ENCODE measurements at regions not wholly inside any gene's neighbourhood (a gene's known extent, or its start where the extent isn't known, plus 50 kb on each side); places are given as distances from the start of the nearest gene placed in this dataset.
"Not testable (repeated sequence)": the region's sequence is repeated elsewhere in the genome, so short reads cannot be mapped to it uniquely, and the experiment has no call there.

GRCh38 chr1:118828038-118828437 lies 160.1 kb downstream of the TBX15 start:
- DNase-seq (ENCODE audit: low spot score) = no peak

DNA sequence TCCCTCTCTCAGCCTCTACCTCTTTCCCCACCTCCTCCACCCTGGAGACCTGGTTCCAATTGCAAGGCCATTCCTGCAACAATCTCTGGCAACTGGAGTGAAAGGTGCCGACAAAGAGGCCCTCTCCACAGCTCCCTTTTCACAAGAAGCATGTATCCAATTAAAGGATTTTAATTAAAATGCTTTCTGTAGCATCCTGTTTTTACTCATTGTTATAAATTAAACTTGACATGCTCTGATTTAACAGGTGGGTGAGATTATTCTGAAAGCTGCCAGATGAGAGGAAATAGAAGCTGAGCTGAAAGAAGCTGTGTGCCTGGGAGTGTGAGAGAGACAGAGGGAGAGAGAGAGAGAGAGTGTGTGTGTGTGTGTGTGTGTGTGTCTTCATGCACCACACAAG lies 160.5 kb downstream of the TBX15 start:
- no peak for DNase-seq (ENCODE audit: low spot score)

DNA sequence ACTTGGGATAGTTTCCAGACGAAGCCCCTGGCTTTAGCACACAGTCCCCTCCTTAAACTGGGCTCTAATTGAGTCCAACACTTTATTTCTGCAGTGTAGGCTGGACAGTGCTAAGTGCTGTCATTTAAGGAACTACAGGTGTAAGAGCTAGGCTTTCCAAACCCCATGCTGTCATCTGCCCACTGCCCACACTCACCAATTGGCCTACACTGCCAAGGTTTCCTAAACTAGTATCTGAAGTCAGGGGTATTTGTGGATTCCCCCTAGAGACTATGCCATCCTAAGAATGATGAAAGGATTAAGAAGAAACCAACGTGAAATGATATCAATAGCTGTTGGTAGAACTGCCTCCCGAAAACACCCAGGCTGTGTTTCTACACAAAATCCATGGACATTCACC lies 160.9 kb downstream of the TBX15 start:
- no peak for DNase-seq (ENCODE audit: low spot score)

DNA sequence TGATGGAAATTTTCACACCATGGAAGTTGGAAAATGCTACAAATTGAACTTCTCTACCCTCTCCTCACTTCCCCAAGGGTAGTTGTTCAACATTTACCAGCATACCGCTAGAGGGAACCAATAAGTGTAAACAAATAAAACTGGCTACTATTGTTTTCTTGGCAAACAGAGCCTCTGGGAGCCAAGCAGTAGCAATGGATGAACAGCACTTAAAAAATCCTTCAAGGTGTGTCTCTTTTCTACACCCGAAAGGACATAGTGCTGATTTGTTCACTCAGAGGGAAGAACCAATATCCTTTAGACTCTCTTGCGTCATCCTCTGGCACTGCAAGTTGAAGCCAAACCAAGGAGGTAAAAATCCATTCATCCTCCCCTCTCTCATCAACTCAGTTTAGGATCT lies 161.5 kb downstream of the TBX15 start:
- no peak for DNase-seq (ENCODE audit: low spot score)

DNA sequence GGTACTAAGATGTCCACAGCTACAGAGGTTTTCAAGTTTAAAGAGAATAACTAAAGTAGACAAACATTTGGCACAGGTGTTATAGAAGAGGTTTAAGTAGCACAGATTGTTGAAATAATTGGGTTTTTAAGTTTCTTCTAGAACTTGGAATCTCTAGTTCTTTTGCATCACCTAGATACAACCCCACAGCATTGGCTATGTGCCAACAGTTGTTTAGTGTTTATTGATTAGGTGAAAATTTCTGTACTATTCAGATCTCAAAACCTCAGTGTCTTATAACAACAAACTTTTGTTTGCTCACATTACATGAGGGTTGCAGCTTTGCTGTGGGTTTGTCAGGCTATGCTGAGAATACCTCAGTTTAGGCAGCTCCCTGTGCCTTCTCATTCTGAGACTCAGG lies 162.5 kb downstream of the TBX15 start:
- DNase-seq (ENCODE audit: low spot score) = no peak

DNA sequence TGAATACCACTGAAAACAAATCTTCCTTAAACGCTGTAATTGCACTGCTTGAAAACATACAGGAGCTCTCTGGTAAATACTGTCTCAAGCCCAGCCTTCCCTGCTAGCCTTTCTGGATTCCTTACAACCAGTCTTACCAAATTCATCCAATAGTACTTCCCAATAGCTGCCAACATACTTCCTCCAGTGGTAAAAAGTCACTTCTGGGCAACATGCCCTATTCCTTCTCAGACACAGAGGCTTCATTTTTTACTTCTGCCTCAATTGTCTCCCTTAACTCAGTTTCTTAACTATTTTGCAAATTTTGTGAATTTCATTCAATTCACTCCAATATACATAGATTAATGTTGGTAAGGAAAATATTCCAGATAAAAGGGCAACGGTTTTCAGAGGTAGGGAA lies 166.3 kb downstream of the TBX15 start:
- DNase-seq (ENCODE audit: low spot score) = no peak

- no peak for DNase-seq (ENCODE audit: low spot score)
Observed at GRCh38 chr1:118820864-118821263, 167.3 kb downstream of the TBX15 start.

GRCh38 chr1:118815909-118816308 lies 172.2 kb downstream of the TBX15 start:
- no peak for DNase-seq (ENCODE audit: low spot score)

DNA sequence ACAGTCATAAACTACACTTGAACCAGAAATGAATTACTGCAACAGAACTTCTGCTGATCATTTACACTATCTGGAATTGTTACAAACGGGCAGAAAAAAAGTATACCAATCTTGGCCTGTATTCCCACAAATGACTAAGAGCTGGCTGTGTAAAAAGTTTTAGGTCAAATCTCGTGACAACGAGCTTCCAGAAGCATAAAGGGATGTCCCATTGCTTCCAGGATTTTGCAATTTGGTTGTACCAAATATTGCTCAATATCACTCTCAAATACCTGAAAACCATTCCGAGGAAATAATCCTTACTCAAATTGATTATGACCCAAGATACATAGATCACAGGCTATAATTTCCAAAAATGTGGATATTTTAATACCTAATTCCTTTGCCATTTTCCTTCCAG lies 175.6 kb downstream of the TBX15 start:
- DNase-seq (ENCODE audit: low spot score) = no peak

- no peak for DNase-seq (ENCODE audit: low spot score)
Observed at GRCh38 chr1:118811156-118811555, 177.0 kb downstream of the TBX15 start.

GRCh38 chr1:118809586-118809985 lies 178.6 kb downstream of the TBX15 start:
- no peak for DNase-seq (ENCODE audit: low spot score)

DNA sequence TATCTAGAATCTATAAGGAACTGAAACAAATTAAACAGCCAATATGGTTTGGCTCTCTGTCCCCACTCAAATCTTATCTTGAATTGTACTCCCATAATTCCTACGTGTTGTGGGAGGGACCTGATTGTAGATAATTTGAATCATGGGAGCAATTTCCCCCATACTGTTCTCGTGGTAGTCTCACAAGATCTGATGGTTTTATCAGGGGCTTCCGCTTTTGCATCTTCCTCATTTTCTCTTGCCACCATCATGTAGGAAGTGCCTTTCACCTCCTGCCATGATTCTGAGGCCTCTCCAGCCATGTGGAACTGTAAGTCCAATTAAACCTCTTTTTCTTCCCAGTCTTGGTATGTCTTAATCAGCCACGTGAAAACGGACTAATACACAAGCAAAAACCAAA lies 185.0 kb downstream of the TBX15 start:
- not testable (repeated sequence) for DNase-seq (ENCODE audit: low spot score)

DNA sequence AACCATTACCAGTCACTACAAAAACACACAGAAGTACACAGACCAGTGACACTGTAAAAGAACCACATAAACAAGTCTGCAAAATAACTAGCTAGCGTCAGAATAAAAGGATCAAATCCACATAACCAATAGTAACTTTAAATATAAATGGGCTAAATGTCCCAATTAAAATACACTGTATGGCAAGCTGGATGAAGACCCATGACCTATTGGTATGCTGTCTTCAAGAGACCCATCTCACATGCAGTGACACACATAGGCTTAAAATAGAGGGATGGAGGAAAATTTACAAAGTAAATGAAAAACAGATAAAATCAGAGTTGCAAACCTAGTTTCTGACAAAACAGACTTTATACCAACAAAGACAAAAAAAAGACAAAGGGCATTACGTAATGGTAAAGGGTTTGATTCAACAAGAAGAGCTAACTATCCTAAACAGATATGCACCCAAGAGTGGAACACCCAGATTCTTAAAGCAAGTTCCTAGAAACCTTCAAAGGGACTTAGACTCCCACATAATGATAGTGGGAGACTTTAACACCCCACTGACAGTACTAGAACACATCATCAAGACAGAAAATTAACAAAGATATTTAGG lies 196.9 kb downstream of the TBX15 start:
- no peak for DNase-seq (ENCODE audit: low spot score)

DNA sequence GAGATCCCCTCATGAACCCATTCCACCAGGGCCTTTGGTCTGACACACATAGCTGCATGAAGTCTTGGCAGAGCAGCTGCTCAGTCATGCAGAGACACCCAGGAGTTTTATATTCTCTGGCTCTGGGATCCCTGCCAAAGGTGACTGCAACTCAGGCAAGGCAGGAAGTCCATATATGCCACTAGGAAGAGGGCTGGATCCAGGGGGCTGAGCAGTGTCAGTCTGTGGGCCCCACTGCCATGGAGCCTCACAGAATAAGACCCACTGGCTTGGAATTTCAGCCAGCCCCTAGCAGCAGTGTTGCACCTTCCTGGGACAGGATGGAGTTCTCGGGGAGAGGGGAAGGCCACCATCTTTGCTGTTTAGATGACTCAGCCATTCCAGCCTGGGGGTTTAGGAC lies 199.7 kb downstream of the TBX15 start:
- no peak for DNase-seq (ENCODE audit: low spot score)

- DNase-seq (ENCODE audit: low spot score) = no peak
Observed at GRCh38 chr1:118786454-118787155, 201.5 kb downstream of the TBX15 start.

- DNase-seq (ENCODE audit: low spot score) = no peak
Observed at GRCh38 chr1:118785246-118785645, 202.9 kb downstream of the TBX15 start.

DNA sequence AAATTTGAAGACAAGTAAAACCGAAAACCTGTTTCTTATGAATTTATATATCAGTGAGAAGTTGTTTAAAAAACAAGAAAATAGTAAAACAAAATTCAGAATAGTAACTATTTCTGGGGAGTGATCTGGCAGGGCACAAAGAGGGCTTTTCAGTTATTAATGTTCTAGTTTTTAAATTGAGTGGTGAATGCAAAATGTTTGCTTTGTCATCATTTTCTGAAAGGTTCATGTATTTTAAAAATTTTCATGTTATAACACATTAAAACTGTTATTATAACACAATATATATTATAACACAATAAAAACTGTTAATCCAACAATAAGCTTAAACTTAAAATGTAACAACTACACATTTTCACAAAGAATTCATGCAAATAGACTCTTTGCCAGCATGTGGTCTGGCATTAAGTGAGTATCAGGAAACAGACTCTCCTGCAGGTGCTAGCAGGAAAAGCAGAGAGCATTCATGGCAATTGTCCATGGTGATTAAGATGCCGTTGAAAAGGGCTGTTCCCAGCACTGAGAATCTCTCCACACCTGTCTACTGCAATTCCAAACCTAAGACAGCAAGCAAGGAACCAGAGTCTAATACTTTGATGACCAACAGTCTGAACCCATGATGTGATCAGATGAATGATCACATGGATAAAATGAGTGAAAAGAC lies 204.9 kb downstream of the TBX15 start:
- DNase-seq (ENCODE audit: low spot score) = no peak

- no peak for DNase-seq (ENCODE audit: low spot score)
Observed at GRCh38 chr1:118773656-118774055, 214.5 kb downstream of the TBX15 start.

GRCh38 chr1:118767971-118768370 lies 220.2 kb downstream of the TBX15 start:
- no peak for DNase-seq (ENCODE audit: low spot score)

GRCh38 chr1:118753976-118754375 lies 234.2 kb downstream of the TBX15 start:
- no peak for DNase-seq (ENCODE audit: low spot score)

- DNase-seq (ENCODE audit: low spot score) = no peak
Observed at GRCh38 chr1:118751166-118751565, 237.0 kb downstream of the TBX15 start.

DNA sequence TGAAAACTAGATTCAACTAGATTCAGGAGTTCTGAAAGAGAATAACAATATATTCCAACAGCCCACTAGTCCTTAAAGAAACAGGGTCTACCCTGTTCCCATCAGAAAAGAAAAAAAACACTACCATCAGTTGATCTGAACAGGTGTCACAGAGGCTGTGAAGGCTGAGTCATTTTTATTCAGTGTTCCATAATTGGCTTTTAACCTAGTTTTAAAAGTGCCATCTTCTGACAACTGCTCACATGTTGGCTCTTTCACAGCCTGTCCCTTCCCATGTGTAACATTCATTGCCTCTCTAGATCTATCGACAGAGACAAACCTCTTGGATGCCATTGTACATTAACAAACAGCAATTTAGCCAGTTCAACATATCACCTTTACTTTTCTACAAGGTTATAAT lies 243.7 kb downstream of the TBX15 start:
- DNase-seq (ENCODE audit: low spot score) = no peak

DNA sequence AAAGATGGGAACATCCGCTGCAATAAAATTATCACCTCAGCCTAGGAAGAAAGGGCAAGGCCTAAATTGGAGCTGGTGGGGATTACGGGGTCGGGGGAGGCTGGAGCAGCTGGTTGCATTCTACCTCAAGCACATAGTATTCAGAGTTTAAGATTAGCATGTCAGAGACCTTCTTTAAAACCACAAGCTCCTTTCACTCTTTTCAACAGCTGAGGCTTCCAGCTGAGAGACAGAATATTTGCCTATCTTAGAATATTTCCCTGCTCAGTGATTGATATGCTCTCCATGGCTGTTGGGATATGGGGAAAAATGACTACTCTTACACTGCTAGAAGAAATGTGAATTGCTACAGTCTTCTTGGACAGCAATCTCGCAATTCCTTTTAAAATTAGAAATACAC lies 248.6 kb downstream of the TBX15 start:
- DNase-seq (ENCODE audit: low spot score) = no peak

DNA sequence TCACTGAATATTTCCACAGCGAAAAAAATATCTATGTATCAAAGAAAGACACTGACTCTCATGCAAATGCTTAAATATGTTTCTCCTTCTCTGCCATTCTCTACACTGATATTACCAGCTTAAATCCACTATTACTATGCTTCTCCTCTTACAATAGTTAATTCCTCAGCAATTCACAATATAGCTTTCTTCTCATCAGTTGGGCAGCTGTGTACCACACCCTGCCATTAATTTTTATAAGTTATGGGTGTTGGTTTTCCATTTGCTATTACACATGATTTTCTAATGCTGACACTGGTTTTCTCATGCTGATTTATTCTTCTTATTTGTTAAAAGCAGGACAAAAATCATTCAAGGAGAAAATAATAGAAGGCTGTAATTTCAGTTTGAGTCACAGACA lies 251.8 kb downstream of the TBX15 start:
- no peak for DNase-seq (ENCODE audit: low spot score)

Measured in cerebellar cortex (tissue), 1 donor.